H9 (cell line): ENCODE measurements at regions not wholly inside any gene's neighbourhood (a gene's known extent, or its start where the extent isn't known, plus 50 kb on each side); places are given as distances from the start of the nearest gene placed in this dataset.

ENCODE experiments used
- DNase-seq: peaks from one replicate; pipeline ENCODE4 v3.0.0-alpha.2; 2017
- H2AFZ ChIP-seq: one replicate; pipeline ENCODE4 v1.6.1; 2013; ENCODE audit warnings: mild to moderate bottlenecking, low read length, control low read depth, moderate library complexity
- H2AK5ac ChIP-seq: 2 replicates; pipeline ENCODE4 v1.6.1; 2013; ENCODE audit warnings: low read length, control low read depth, mixed read lengths; ENCODE audit not compliant: insufficient read length
- H2BK120ac ChIP-seq: one replicate; pipeline ENCODE4 v1.6.1; 2013; ENCODE audit warnings: low read depth, mild to moderate bottlenecking, low read length, control low read depth, inconsistent platforms; ENCODE audit not compliant: poor library complexity, severe bottlenecking
- H2BK12ac ChIP-seq: 2 replicates; pipeline ENCODE4 v1.6.1; 2013; ENCODE audit warnings: low read length, control low read depth, mixed read lengths, low read depth; ENCODE audit not compliant: insufficient read length
- H2BK15ac ChIP-seq: 2 replicates; pipeline ENCODE4 v1.6.1; 2013; ENCODE audit warnings: low read depth, low read length, control low read depth
- H2BK20ac ChIP-seq: one replicate; pipeline ENCODE4 v1.6.1; 2013; ENCODE audit warnings: low read depth, mild to moderate bottlenecking, low read length, control low read depth, inconsistent platforms; ENCODE audit not compliant: poor library complexity, severe bottlenecking
- H2BK5ac ChIP-seq: 2 replicates; pipeline ENCODE4 v1.6.1; 2013; ENCODE audit warnings: low read length, control low read depth, mixed read lengths; ENCODE audit not compliant: insufficient read length
- H3K14ac ChIP-seq: 2 replicates; pipeline ENCODE4 v1.6.1; 2013; ENCODE audit warnings: low read length, control low read depth; ENCODE audit not compliant: insufficient read depth
- H3K18ac ChIP-seq: 2 replicates; pipeline ENCODE4 v1.6.1; 2013; ENCODE audit warnings: low read depth, mild to moderate bottlenecking, mixed read lengths, low read length, control low read depth; ENCODE audit not compliant: insufficient read length
- H3K23ac ChIP-seq: 2 replicates; pipeline ENCODE4 v1.6.1; 2013; ENCODE audit warnings: low read length, control low read depth, mixed read lengths, low read depth; ENCODE audit not compliant: insufficient read length
- H3K23me2 ChIP-seq: 2 replicates; pipeline ENCODE4 v1.6.1; 2013; ENCODE audit warnings: low read depth, mild to moderate bottlenecking, mixed read lengths, low read length, control low read depth; ENCODE audit not compliant: insufficient read length, poor library complexity, severe bottlenecking
- H3K27ac ChIP-seq: 2 replicates; pipeline ENCODE4 v1.5.1; 2013; ENCODE audit warnings: low read length, control low read depth, mixed read lengths, low read depth; ENCODE audit not compliant: insufficient read length
- H3K27me3 ChIP-seq: 2 replicates; pipeline ENCODE4 v1.6.1; 2013; ENCODE audit warnings: low read length, control low read depth, inconsistent platforms; ENCODE audit not compliant: insufficient read depth
- H3K4ac ChIP-seq: 2 replicates; pipeline ENCODE4 v1.6.1; 2013; ENCODE audit warnings: low read depth, mild to moderate bottlenecking, control low read depth, inconsistent platforms, low read length, moderate library complexity
- H3K4me1 ChIP-seq: 2 replicates; pipeline ENCODE4 v1.6.1; 2013; ENCODE audit warnings: low read length, control low read depth, inconsistent platforms; ENCODE audit not compliant: insufficient read depth
- H3K4me2 ChIP-seq: 2 replicates; pipeline ENCODE4 v1.6.1; 2013; ENCODE audit warnings: low read length, control low read depth, mixed read lengths; ENCODE audit not compliant: insufficient read length, insufficient read depth
- H3K56ac ChIP-seq: 2 replicates; pipeline ENCODE4 v1.6.1; 2013; ENCODE audit warnings: low read depth, mild to moderate bottlenecking, mixed read lengths, low read length, control low read depth; ENCODE audit not compliant: insufficient read length
- H3K79me1 ChIP-seq: 2 replicates; pipeline ENCODE4 v1.6.1; 2013; ENCODE audit warnings: low read depth, mild to moderate bottlenecking, moderate library complexity, low read length, control low read depth, inconsistent platforms; ENCODE audit not compliant: insufficient read depth, poor library complexity, severe bottlenecking
- H3K79me2 ChIP-seq: 2 replicates; pipeline ENCODE4 v1.6.1; 2013; ENCODE audit warnings: low read length, control low read depth, inconsistent platforms; ENCODE audit not compliant: insufficient read depth
- H3K9ac ChIP-seq: 2 replicates; pipeline ENCODE4 v1.6.1; 2013; ENCODE audit warnings: low read length, control low read depth, mixed read lengths; ENCODE audit not compliant: insufficient read length; ENCODE audit errors: extremely low read depth
- H3K9me3 ChIP-seq: one replicate; pipeline ENCODE4 v1.6.1; 2013; ENCODE audit warnings: low read depth, low read length, inconsistent platforms; ENCODE audit not compliant: control insufficient read depth
- H3T11ph ChIP-seq: one replicate; pipeline ENCODE4 v1.6.1; 2013; ENCODE audit warnings: mild to moderate bottlenecking, low read length, control low read depth, inconsistent platforms
- H4K20me1 ChIP-seq: one replicate; pipeline ENCODE4 v1.6.1; 2013; ENCODE audit not compliant: control insufficient read depth, insufficient read length, insufficient read depth
- H4K5ac ChIP-seq: 2 replicates; pipeline ENCODE4 v1.6.1; 2013; ENCODE audit warnings: low read depth, mild to moderate bottlenecking, mixed read lengths, low read length, control low read depth; ENCODE audit not compliant: insufficient read length
- H4K8ac ChIP-seq: replicated peaks from 2 replicates; pipeline ENCODE4 v1.6.1; 2013; ENCODE audit warnings: low read length, control low read depth, mixed read lengths, low read depth; ENCODE audit not compliant: insufficient read length
- H4K91ac ChIP-seq: 2 replicates; pipeline ENCODE4 v1.6.1; 2013; ENCODE audit warnings: low read depth, mild to moderate bottlenecking, moderate library complexity, mixed read lengths, low read length, control low read depth; ENCODE audit not compliant: insufficient read length
- H3K27ac Mint-ChIP-seq, 3 experiments: 2 replicates in 2 of 3; 3 replicates in 1 of 3; pipeline ENCODE4 v1.8.0; 2020 to 2021; ENCODE audit warnings: mixed read lengths in 3 of 3, mild to moderate bottlenecking in 1 of 3, moderate library complexity in 1 of 3
- H3K27me3 Mint-ChIP-seq: 2 replicates; pipeline ENCODE4 v1.8.0; 2021; ENCODE audit warnings: low read depth, mild to moderate bottlenecking, moderate library complexity, mixed read lengths
- H3K36me3 Mint-ChIP-seq, 3 experiments: 2 replicates in 2 of 3; 3 replicates in 1 of 3; pipeline ENCODE4 v1.8.0; 2020 to 2021; ENCODE audit warnings: low read depth in 3 of 3, mixed read lengths in 3 of 3; ENCODE audit not compliant: insufficient read depth in 1 of 3
- H3K4me1 Mint-ChIP-seq, 2 experiments: 2 replicates each; pipeline ENCODE4 v1.8.0; 2020; ENCODE audit warnings: mixed read lengths in 2 of 2
- H3K4me3 Mint-ChIP-seq, 2 experiments: 2 replicates in 1 of 2; 3 replicates in 1 of 2; pipeline ENCODE4 v1.8.0; 2020 to 2021; ENCODE audit warnings: mild to moderate bottlenecking in 2 of 2, mixed read lengths in 2 of 2, moderate library complexity in 1 of 2
- H3K9me3 Mint-ChIP-seq, 2 experiments: 2 replicates in 1 of 2; 3 replicates in 1 of 2; pipeline ENCODE4 v1.8.0; 2020; ENCODE audit warnings: mild to moderate bottlenecking in 2 of 2, mixed read lengths in 2 of 2, moderate library complexity in 1 of 2
- WGBS: extraction: QIAGEN DNeasy Blood & Tissue Kit; methylation state at CpG from one replicate; pipeline ENCODE4 v1.1.7; 2013; ENCODE audit warnings: missing lambda C conversion rate, low lambda C conversion rate, mixed read lengths; ENCODE audit not compliant: insufficient read length; ENCODE audit errors: extremely low coverage; 5-methylcytosine and 5-hydroxymethylcytosine counted together
- TF ChIP-seq, protein P1 (sequence below): fragments of 200-600 bp; sonication (generic); conservative IDR thresholded peaks from 3 replicates; pipeline ENCODE4 v1.8.0; 2021; ENCODE audit warnings: antibody characterized with exemption, mild to moderate bottlenecking

DNA sequence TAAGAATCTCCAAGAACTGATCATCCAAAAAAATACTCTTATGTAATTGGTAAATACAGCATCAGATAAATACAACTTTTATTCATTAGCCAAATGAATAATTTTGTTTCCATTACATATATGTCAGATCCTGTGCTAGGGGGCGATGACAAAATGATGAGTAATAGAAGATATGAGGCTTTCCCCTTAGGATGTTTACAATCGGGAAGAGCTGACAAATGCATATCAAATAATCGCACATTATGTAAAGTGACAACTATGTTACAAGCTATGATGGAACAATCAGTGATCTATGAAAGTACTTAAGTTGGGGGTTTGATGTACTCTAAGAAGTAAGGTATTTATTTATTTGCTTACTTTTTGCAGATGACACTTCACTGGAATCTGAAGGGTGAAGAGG is 465.6 kb upstream of the VSTM2A start:
- H2BK20ac ChIP-seq = no peak overlapping the region
- no peak overlapping the region for H3K27ac Mint-ChIP-seq
- no peak overlapping the region for H3K18ac ChIP-seq
- TF ChIP-seq, protein P1, sequence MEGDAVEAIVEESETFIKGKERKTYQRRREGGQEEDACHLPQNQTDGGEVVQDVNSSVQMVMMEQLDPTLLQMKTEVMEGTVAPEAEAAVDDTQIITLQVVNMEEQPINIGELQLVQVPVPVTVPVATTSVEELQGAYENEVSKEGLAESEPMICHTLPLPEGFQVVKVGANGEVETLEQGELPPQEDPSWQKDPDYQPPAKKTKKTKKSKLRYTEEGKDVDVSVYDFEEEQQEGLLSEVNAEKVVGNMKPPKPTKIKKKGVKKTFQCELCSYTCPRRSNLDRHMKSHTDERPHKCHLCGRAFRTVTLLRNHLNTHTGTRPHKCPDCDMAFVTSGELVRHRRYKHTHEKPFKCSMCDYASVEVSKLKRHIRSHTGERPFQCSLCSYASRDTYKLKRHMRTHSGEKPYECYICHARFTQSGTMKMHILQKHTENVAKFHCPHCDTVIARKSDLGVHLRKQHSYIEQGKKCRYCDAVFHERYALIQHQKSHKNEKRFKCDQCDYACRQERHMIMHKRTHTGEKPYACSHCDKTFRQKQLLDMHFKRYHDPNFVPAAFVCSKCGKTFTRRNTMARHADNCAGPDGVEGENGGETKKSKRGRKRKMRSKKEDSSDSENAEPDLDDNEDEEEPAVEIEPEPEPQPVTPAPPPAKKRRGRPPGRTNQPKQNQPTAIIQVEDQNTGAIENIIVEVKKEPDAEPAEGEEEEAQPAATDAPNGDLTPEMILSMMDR = no peak
- H3K23me2 ChIP-seq = no peaks in the 10 kb centered on the region
- DNase-seq = no peak
- H3K23ac ChIP-seq = no peak overlapping the region
- H3K14ac ChIP-seq = no peak overlapping the region
- no peak overlapping the region for H3K56ac ChIP-seq
- H3K4me1 Mint-ChIP-seq = peaks cover 0 to 2% of the 10 kb centered on the region in 2 experiments; a peak in 1 of 4 replicates
- no peak overlapping the region for H2BK5ac ChIP-seq
- no peaks in the 10 kb centered on the region for H3K79me2 ChIP-seq
- no peak overlapping the region for H2BK120ac ChIP-seq
- no peak overlapping the region for H2BK15ac ChIP-seq
- H3K4ac ChIP-seq = no peak overlapping the region
- no CpG with 5 or more reads among the region's 3 CpGs for whole genome bisulfite sequencing
- no peak overlapping the region for H3K9ac ChIP-seq
- H3K36me3 Mint-ChIP-seq = no peaks in the 10 kb centered on the region
- H3K9me3 ChIP-seq = no peaks in the 10 kb centered on the region
- H3K27ac ChIP-seq = no peak overlapping the region
- H3T11ph ChIP-seq = no peak overlapping the region
- H3K9me3 Mint-ChIP-seq = peaks cover 0 to 2% of the 10 kb centered on the region in 2 experiments; a peak in 2 of 5 replicates
- H3K79me1 ChIP-seq = no peaks in the 10 kb centered on the region
- no peaks in the 10 kb centered on the region for H4K20me1 ChIP-seq
- H3K27me3 ChIP-seq = no peaks in the 10 kb centered on the region
- H2BK12ac ChIP-seq = no peak overlapping the region
- no peaks in the 10 kb centered on the region for H3K27me3 Mint-ChIP-seq
- no peak overlapping the region for H4K91ac ChIP-seq
- H2AK5ac ChIP-seq = no peak overlapping the region
- no peak overlapping the region for H4K8ac ChIP-seq
- H3K4me2 ChIP-seq = no peak overlapping the region
- H3K4me3 Mint-ChIP-seq = no peak overlapping the region
- no peaks in the 10 kb centered on the region for H3K4me1 ChIP-seq
- H2AFZ ChIP-seq = no peak overlapping the region
- H4K5ac ChIP-seq = no peak overlapping the region
